Neural cell (in vitro differentiated cells): ENCODE measurements at regions not wholly inside any gene's neighbourhood (a gene's known extent, or its start where the extent isn't known, plus 50 kb on each side); places are given as distances from the start of the nearest gene placed in this dataset.

Source experiments
- CTCF ChIP-seq: fragments of 450-650 bp; IDR thresholded peaks from 2 replicates; pipeline ENCODE4 v1.5.1; 2014; ENCODE audit warnings: antibody characterized with exemption, mild to moderate bottlenecking, moderate library complexity; ENCODE audit not compliant: poor library complexity, severe bottlenecking
- EP300 ChIP-seq: fragments of 450-650 bp; conservative IDR thresholded peaks from 2 replicates; pipeline ENCODE4 v1.6.1; 2014; ENCODE audit warnings: antibody characterized with exemption, mild to moderate bottlenecking, moderate library complexity; ENCODE audit not compliant: poor library complexity, severe bottlenecking
- EZH2 ChIP-seq: fragments of 200-600, 300-800 bp; shearing (Covaris generic), sonication (generic); IDR thresholded peaks from 2 replicates; pipeline ENCODE4 v1.6.1; 2014; ENCODE audit warnings: antibody characterized with exemption, low read length, borderline replicate concordance, mild to moderate bottlenecking; ENCODE audit not compliant: insufficient read depth, poor library complexity, severe bottlenecking
- MXI1 ChIP-seq: fragments of 450-650 bp; conservative IDR thresholded peaks from 2 replicates; pipeline ENCODE4 v1.6.1; 2014; ENCODE audit warnings: antibody characterized with exemption, mild to moderate bottlenecking; ENCODE audit not compliant: poor library complexity, severe bottlenecking
- POLR2AphosphoS5 ChIP-seq: IDR thresholded peaks from 2 replicates; pipeline ENCODE4 v1.6.1; 2012
- RAD21 ChIP-seq: fragments of 450-650 bp; conservative IDR thresholded peaks from 2 replicates; pipeline ENCODE4 v1.6.1; 2014; ENCODE audit warnings: antibody characterized with exemption, mild to moderate bottlenecking, moderate library complexity
- REST ChIP-seq: IDR thresholded peaks from 2 replicates; pipeline ENCODE4 v1.6.1; 2012; ENCODE audit warnings: borderline replicate concordance
- TAF1 ChIP-seq: IDR thresholded peaks from 2 replicates; pipeline ENCODE4 v1.6.1; 2012; ENCODE audit warnings: low read depth

GRCh38 chrY:17223502-17223901 is 656.5 kb downstream of the CDY2B start:
- TF ChIP-seq EP300 (no peak), CTCF (no peak), POLR2AphosphoS5 (no peak), EZH2 (no peak), TAF1 (no peak), REST (no peak), MXI1 (no peak), RAD21 (no peak)
